HG03280 (cell line): ENCODE measurements at regions not wholly inside any gene's neighbourhood (a gene's known extent, or its start where the extent isn't known, plus 50 kb on each side); places are given as distances from the start of the nearest gene placed in this dataset.

ENCODE experiments used
- ATAC-seq: cut with Tn5 transposase; IDR thresholded peaks from one replicate; pipeline ENCODE4 v1.9.1; 2021; ENCODE audit warnings: mild to moderate bottlenecking, moderate library complexity; ENCODE audit not compliant: unreplicated experiment

DNA sequence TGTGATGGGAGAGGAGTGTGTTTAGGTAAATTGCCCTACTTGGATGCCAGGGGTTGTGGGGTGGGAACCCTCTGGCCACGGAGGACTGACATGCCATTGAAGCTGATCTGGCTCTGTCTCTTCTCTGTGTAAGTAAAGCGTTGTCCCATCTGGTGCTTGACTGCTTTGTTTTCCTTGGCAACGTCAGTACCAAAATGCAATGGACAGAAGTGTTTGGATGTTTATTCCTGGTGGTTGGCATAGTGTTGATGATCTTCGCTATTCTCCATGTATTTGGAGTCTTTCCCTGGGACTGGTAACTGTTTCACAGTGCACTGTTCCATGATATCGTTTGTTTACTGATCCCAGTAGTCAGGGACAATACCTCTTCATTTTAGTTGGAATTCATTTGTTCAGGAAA lies 130.5 kb upstream of the MCTP2 start:
- no peak for ATAC-seq

DNA sequence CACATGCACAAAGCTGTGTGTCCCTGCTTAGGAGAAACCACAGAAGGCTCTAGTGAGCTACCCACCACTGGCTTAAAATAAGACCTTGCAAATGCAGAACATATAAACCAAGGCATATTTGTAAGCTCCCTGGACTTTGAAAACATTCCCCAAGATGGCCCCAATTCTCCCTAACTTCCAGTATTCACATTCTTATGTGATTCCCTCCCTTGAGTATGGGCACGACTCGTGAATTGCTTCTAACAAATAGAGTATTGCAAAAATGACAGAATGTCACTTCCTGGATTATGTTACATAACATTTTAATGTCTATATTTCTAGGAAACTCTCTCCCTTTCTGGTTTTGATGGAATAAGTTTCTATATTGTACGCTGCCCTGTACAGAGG lies 131.8 kb upstream of the MCTP2 start:
- no peak for ATAC-seq

DNA sequence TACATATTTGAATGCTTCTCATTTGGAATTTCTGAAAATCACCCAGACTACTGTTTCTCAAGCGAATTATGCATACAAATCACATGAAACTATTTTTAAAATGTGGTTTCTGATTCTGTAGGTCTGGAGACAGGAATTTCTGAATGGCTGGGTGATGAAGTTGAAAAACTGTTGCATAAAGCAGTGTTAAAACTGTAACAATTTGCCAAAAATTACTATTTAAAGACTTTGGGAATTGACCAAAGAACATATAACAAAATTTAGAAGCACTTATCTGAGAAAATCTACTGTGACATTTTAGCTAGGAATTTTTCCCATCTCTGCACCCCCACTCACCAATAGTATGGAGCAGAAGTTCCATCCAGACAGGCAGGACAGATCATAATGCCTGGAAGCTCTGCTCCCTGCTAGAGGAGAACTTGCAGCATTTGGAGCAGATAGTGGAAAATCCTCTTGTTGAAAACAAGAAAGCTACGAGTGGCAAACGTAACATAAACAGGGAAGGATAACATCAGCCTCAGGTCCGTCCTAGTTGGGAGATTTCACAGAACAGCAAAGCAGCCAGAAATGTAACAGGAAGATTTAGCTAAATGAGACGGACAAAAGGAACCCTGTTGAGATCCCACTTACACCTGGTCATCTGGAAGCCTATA lies 132.3 kb upstream of the MCTP2 start:
- ATAC-seq = no peak

DNA sequence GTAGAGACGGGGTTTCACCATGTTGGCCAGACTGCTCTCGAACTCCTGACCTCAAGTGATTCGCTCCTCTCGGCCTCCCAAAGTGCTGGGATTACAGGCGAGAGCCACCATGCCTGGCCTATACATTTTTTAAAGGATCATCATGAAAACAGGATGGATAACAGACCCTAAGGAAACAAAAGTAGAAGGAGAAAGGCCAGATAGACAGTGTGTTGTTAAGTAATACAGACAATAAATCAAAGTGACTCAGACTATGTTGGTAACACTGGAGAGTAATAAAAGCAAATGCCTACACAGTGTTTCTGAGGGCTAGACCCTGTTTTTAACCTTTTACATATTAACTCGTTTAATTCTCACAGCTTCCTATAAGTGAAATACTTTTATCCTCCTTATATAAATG lies 133.8 kb upstream of the MCTP2 start:
- ATAC-seq = no peak

DNA sequence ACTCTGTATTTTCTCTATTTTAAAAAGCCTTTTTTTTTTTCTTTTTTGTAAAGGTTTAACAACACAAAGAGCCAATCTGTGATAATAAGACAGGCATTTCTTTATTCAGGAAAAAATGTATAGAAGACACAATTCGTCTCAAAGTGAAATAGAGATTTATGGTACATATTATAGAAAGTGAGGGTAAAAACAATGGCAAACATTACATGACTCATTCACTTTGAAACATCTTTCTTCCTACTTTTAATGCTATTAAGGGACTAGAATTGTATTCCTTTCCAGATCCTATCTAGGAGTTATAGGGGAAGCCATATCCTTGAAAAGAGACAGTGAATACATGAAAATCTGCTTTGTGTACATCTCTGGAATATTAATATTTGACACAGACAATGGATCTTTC lies 137.1 kb upstream of the MCTP2 start:
- no peak for ATAC-seq

DNA sequence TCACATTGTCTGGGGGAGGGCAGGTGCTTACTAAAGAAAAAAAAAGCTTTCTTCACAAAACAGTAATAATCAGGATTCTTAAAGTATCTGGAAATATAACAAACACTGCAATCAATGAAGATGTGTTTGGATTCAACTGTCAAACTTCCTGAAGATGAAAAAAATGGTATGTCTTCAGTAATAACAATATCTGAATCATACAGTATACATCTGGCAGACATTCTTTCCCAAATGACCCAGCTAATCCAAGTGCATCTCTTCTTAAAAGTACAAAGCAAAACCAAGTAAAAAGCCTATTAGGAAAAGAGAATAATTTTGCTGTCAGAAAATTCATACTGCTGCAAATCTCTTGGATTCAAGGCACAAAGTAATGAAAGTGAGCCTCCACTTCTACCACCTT lies 145.0 kb upstream of the MCTP2 start:
- no peak for ATAC-seq

DNA sequence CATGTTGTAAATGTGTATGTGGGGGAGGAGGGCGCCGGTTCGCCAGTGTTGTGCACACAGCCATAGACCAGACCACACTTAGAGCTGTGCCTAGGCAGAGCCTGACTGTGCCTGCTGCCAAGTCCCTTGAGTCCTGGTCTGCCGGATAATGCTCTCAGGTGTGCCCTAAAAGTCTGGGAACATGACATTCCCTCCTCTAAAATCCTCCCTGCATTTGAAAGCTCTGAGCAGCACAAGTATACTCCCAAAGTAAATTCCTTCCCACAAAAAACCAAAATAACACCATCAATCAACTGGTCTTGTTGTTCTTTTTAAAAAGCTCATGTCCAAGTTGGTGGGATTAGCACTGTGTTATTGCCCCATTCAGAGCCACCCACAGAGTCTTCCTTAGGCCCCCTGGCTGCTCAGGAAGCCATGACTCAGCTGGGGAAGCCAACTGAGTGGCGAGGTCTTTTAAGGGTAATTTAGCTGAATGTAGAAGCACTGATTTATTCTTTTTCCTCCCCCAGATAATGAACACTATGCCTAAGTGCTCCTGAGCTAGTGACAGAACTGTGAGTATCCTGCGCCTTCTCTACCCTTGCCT lies 147.8 kb upstream of the MCTP2 start:
- ATAC-seq = no peak

DNA sequence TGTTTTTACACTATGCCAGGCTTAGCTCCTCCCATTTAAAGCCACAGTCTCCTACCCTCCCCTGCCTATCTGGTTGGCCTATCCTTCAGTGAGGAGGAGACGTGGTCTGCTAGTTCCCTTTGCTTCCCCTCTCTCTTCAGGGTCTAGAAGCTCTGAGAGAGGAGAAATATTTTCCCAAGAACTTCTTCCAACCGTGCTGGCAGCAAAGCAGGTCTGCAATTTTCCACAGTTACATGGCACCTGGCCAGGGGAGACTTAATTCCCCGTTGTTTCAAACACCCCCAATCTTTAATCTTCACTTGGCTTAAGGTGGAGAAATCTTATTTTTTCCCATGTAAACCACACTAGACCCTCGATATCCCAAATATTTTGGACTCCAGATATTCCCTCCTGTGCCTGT lies 149.5 kb upstream of the MCTP2 start:
- ATAC-seq = no peak

DNA sequence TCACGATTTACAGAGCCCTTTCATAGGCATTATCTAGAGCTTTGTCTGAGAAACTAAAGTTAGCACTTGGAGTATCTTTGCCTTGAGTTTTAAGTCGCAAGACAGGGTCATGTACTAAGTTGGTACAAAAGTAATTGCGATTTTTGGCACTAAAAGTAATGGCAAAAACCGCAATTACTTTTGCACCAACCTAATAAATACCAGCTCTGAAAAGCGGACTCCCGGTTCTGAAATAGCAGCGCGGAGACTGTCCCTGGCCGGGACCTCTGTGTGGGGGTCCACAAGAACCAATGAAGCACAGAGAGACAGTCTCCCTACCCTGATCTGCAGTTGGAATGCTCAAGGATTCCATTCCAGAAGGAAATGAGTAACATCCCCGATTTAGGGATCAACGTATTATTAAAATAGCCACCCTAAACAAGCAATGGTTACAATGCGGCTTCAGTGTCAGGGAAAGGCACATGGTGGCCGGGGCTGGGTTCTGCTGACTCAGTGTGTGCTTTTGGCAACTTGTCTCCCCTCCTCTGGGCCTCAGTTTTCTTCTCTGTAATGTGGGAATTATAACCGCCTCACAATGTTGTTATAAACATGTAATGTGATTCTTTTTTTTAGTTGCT lies 150.3 kb upstream of the MCTP2 start:
- no peak for ATAC-seq

DNA sequence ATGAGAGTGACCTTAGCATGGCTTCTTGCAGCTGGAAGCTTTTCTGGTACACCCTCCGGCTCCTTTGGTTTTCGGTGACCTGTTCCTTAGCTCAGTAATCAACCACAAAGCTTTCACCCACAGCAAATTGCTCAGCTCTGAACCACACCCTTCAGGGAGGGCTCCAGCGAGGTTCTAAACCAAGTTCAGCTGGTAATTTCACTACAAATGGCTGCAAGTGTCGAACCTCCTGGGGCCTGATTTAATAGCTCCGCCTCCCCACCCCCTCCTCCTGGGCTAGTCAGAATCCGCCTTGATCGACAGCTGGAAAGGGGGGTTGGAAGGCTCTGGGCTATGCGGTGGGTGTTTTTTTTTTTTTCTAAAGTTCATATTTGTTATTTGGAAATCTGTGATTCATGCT lies 150.9 kb upstream of the MCTP2 start:
- no peak for ATAC-seq

DNA sequence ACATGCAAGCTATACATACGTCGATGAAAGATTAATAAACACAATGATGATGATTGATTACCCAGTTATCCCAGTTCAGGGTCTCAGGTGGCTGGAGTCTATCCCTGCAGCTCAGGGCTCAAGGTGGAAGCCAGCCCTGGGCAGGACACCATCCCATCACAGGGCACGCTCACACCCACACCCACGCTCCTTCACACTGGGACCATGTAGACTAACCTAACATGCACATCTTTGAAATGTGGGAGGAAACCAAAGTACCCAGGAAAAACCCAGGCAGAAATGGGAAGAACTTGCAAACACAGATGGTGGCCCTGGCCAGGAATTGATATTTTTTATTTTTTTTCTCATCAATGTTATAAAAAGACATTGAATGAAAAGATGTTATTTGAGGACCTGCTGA lies 151.4 kb upstream of the MCTP2 start:
- no peak for ATAC-seq

DNA sequence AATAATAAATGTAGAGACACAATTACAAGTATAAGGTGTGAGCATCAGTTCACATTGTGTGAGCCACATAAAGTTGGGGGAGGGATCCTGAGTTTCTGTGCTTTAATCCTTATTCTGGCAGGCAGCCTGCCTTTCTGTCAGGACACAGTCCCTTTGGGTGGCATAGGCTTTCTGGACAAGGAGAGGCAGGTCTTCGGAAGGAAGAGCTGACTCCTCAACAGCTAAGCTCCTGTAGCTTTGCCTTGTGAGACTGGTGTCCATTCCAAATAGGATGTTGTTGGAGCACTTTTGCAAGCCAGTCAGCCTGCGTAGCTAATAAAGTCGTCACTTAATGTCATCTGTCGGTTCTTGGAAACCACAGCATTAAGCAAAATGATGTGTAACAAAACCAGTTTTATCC lies 151.9 kb upstream of the MCTP2 start:
- no peak for ATAC-seq

DNA sequence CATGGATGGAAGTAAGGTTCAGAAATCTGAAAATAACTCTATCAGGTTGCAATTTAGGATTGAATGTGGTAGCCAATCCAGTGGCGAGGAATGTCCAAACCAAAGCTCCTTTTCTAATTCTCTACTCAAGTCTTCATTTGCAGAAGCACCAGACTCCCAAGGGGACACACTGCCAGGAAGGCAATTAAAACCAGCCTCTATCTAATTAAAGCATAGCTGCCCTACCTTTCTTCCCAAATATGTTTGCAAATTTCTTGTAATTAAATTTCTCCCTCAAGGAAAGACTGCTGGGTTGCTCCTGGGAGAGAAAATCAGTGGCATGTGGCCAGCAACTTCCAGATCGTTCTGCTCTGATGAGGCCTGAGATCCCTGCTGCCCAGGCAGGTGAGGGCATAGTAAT lies 153.4 kb upstream of the MCTP2 start:
- no peak for ATAC-seq

DNA sequence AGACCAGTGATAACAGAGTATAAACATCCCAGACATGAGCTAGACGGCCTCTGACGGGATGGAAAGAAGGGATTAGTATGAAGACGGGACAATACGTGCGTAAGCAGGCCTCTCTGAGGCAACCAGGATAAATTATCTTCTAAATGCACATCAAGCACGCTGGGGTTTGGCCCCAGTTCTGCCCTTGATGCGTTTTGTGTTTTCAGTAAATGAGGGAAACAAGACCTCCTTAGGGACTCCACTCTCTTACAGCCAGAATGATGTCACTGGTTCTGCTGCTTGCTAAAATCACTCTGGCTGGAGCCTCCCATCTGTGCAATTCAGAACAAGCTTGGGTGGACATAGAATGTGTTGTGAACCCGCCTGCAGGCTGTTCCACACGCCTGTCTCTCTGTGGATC lies 156.0 kb upstream of the MCTP2 start:
- ATAC-seq = no peak

DNA sequence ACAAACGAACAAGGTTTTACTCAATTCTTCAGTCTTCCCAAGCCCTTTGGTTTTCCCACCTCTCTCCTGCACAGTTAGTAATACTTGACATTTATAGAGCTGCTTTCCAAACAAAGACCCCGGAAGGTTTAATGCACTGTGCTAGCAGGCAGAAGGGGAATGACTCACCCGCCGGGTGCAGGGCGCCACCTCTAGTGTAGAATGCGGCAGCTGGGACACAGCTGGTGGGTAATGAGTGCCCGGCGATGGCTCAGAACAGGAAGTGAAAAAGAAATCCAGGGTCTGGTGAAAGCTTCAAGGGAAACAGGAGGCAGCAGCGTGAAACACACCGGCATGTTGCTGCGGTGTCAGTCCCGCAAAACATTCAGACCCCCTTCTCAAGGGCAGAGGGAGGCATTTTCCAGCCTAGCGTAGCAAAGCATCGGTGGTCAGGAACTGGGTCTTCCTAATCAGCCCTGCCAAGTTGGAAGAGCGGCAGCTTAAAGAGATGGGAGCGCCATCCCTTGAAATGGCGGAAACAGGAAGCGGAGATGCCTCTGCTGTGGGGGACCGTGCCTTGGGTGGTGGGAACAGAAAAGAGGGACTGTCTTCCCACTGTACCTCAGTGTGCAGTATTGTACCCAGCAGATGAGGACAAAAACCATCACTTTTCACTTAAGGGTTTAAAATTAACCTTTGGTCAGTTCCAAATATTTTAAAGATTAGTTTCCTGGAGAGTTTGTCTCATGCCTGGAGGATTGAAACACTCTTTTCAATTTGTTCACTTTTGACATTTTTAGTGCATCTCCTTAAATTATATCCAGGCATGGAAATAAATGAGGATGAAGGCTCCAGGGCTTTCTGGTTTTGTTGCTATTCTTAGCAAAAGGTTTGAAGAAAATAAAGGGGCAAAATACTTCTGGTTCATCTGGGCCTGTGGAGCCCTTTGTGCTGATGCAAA lies 160.7 kb upstream of the MCTP2 start:
- ATAC-seq = no peak

DNA sequence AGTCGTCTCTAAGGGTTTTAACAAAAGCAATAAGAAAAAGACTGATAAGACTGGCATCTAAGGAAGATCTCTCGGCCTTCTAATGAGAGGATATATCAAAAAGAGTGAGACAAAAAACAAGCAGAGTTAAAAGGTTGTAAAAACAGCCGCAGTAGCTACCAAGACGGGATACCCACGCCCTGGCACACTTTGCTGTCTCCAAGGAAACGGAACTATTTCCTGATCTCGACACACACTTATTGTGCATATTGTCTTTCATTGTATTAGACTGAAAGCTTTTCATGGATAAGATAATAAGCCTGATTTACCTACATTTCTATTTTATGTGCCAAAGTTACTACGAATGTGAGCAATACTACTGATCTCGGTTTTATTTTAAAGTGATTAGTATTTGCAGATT lies 161.5 kb upstream of the MCTP2 start:
- ATAC-seq = no peak

DNA sequence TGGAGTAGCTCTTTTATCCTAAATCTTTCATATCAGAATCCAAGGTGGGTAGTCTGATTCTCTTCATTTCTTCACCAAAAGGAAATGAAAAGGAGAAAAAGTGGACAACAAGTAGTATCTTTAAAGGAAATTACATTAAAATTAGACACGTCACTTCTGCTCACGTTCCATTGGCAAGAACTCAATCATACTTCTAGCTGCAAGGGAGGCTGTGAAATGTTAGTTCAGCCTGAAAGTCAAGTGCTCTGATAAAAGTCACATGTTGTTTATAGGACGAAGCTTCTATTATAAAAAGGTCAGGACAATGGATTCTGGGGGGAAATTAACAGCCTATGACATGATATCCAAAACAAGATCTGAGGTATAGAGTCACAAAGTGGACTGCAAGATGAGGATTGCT lies 164.6 kb upstream of the MCTP2 start:
- no peak for ATAC-seq

DNA sequence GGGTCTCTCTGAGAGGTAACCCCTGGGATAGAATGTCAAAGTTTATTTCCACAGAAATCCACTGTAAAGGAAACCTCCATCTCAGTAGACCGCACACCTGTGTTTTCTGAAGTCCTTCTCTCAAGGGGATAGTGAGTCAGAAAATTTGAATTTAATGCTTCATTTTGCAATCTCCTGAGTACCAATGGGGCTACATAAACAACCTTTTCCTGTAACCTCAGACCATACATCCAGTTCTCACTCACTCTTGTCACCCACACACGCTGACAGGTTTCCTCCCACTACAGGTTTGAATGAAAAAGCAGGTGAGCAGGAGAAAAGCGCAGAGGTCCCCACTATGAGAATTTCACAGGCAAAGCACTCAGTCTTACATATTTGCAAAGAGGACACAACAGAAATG lies 165.3 kb upstream of the MCTP2 start:
- ATAC-seq = no peak

DNA sequence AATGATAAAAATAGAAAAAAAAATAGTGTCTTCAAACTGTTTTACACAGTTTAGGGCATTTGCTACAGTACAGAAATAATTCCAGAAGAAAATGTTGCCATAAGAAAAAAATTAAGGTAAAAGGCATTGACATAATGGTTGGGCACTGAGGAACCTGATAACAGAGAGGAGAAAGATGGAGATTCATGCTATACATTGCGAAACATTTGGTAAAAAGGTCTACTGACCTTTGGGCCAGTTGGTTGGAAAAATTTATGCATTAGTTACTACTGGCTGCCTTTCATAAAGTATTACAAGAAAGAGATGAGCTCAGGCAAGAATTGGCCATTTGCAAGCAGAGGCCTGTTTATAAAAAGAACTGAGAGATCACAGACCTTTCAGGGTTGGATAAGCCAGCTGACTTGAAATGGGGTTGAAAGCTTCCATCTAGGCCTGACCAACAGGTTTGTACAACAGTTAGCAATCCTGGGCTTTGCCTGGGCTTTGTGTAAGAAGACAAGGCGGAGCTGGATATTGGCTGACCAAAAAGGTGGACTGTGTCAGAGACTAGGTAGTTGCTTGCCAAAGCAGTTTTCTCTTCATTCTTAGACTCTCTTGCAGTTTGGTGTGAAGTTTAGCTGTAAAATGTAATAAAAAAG lies 166.6 kb upstream of the MCTP2 start:
- ATAC-seq = no peak

DNA sequence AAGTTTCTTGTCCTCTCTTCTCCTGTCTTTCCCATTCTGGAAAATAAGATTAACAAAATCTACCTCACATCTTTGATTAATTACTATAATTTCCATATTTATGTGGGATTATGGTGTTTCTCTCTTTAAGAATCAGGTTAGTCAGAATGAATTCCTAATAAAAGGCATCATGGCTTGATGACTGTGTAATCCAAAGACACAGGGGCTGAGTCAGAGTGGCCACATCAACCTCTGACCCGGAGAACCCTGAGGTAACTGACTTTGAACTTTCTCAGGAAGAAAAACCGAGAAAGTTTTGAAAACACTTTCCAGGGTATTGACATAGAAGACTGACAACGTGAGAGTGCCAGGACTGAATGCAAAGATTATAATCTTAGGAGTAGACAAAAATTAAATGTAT lies 170.3 kb upstream of the MCTP2 start:
- no peak for ATAC-seq

DNA sequence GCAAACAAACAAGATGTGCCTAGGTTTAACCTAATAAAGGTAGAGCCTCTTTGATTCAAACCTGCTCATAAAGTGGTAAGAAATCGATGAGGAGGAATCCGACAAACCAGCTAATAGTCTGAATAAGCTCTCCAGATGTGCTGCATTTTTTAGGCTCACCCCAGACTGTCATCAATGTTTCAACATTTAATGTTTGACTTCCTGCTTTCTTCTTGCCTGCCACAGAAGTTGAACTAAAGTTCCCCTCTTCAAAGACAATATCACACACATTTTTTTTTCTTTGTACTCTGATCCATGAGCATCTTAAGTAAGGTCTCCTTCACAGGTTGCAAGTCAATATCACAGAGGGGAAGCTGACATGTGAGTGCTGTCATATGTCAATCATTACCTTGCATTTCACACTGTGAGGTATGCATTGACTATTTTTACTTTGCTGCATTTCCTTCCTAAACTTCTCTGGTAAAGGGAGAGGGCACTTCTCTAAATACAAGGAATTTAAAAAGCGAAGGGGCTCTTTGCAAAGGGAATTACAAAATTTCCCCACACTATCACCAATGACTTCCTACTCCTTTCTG lies 172.3 kb upstream of the MCTP2 start:
- ATAC-seq = no peak
